SK-N-SH treated with all-trans-retinoic acid at 6 μM for 48 hours (cell line): ENCODE measurements at regions not wholly inside any gene's neighbourhood (a gene's known extent, or its start where the extent isn't known, plus 50 kb on each side); places are given as distances from the start of the nearest gene placed in this dataset.

Experiments
- BACH2 ChIP-seq: fragments of 250-450 bp; sonication (Bioruptor Pico); IDR thresholded peaks from 2 replicates; pipeline ENCODE4 v1.9.0; 2021; ENCODE audit warnings: mild to moderate bottlenecking, borderline replicate concordance
- GLIS3 ChIP-seq: fragments of 250-450 bp; sonication (Bioruptor Pico); IDR thresholded peaks from 2 replicates; pipeline ENCODE4 v1.5.0; 2020; ENCODE audit warnings: mild to moderate bottlenecking, moderate library complexity
- OSR1 ChIP-seq: fragments of 250-450 bp; sonication (Bioruptor Pico); IDR thresholded peaks from 2 replicates; pipeline ENCODE4 v1.8.0; 2022; ENCODE audit warnings: moderate library complexity, mild to moderate bottlenecking, inconsistent platforms
- ZFP30 ChIP-seq: fragments of 450-650 bp; formaldehyde crosslinking; IDR thresholded peaks from 2 replicates; pipeline ENCODE4 v1.5.0; 2022; ENCODE audit warnings: mild to moderate bottlenecking, moderate library complexity
- ZNF8 ChIP-seq: fragments of 450-650 bp; formaldehyde crosslinking; IDR thresholded peaks from 2 replicates; pipeline ENCODE4 v1.5.0; 2020; ENCODE audit warnings: mild to moderate bottlenecking, moderate library complexity
- TF ChIP-seq, protein P1 (sequence below): fragments of 250-450 bp; sonication (Bioruptor Pico); IDR thresholded peaks from 2 replicates; pipeline ENCODE4 v1.5.1; 2020; ENCODE audit warnings: low read depth, mild to moderate bottlenecking, moderate library complexity
- TF ChIP-seq, protein P2 (sequence below): fragments of 250-450 bp; sonication (Bioruptor Pico); IDR thresholded peaks from 2 replicates; pipeline ENCODE4 v1.8.0; 2021; ENCODE audit warnings: low read depth, mild to moderate bottlenecking, moderate library complexity, borderline replicate concordance

DNA sequence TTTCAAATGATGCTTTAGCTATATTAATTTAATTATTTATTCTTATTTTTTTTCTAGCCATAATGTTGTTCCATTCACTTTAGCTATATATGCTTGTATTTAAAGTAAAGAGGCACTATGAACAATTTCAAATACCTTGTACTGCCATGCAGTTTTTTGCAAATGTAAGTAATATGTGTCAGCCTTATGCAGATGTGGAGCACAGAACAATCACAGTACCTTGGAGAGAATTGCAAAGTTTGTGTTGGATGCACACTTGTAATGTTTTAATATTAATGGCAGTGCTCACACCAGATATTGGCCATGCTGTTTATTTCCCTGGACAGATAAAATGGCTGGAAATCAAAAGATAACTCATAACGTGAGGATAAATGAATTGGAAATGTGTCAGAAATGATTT lies 663.5 kb upstream of the SEMA3D start:
- no peak for TF ChIP-seq BACH2
- no peak for TF ChIP-seq OSR1 (CRISPR knock-in tag)
- TF ChIP-seq, protein P1, sequence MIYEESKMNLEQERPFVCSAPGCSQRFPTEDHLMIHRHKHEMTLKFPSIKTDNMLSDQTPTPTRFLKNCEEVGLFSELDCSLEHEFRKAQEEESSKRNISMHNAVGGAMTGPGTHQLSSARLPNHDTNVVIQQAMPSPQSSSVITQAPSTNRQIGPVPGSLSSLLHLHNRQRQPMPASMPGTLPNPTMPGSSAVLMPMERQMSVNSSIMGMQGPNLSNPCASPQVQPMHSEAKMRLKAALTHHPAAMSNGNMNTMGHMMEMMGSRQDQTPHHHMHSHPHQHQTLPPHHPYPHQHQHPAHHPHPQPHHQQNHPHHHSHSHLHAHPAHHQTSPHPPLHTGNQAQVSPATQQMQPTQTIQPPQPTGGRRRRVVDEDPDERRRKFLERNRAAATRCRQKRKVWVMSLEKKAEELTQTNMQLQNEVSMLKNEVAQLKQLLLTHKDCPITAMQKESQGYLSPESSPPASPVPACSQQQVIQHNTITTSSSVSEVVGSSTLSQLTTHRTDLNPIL (CRISPR knock-in tag): no peak
- no peak for TF ChIP-seq ZNF8
- no peak for TF ChIP-seq ZFP30 (CRISPR knock-in tag)
- TF ChIP-seq, protein P2, sequence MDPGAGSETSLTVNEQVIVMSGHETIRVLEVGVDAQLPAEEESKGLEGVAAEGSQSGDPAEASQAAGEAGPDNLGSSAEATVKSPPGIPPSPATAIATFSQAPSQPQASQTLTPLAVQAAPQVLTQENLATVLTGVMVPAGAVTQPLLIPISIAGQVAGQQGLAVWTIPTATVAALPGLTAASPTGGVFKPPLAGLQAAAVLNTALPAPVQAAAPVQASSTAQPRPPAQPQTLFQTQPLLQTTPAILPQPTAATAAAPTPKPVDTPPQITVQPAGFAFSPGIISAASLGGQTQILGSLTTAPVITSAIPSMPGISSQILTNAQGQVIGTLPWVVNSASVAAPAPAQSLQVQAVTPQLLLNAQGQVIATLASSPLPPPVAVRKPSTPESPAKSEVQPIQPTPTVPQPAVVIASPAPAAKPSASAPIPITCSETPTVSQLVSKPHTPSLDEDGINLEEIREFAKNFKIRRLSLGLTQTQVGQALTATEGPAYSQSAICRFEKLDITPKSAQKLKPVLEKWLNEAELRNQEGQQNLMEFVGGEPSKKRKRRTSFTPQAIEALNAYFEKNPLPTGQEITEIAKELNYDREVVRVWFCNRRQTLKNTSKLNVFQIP (CRISPR knock-in tag): no peak
- no peak for TF ChIP-seq GLIS3
